K562 (cell line): ENCODE measurements at regions not wholly inside any gene's neighbourhood (a gene's known extent, or its start where the extent isn't known, plus 50 kb on each side); places are given as distances from the start of the nearest gene placed in this dataset.

ENCODE experiments used
- ATAC-seq: fragments of 200-7000 bp; cut with Tn5 transposase; 3 replicates; pipeline ENCODE4 v1.9.1; 2020; ENCODE audit warnings: moderate library complexity
- BruUV-seq: library from RNA; stranded (reverse); fragments of 400-500 nt; replicated peaks from 2 replicates; lab custom pipeline; 2021; lab: Mats Ljungman, UMichigan
- CTCF ChIA-PET: fragments of 300-600 bp; formaldehyde crosslinking; extraction: SDS; loops from one replicate; lab custom pipeline; 2021; ENCODE audit warnings: low intra/inter-chr PET ratio; lab: Yijun Ruan, JAX
- POLR2A ChIA-PET: fragments of 300-600, 350-650 bp; sonication (Branson Sonifier 250); formaldehyde crosslinking; extraction: SDS; loops from one replicate; lab custom pipeline; 2021; ENCODE audit warnings: antibody characterized with exemption, inconsistent platforms; lab: Yijun Ruan, JAX
- DNase-seq, 4 experiments: peaks; one replicate each; pipeline versions ENCODE4 v3.0.0 to v3.0.0-alpha.2; 2011 to 2018; ENCODE audit warnings: low spot score in 3 of 4, mixed read lengths in 3 of 4; ENCODE audit errors: extremely low read depth in 1 of 4
- FAIRE-seq: peaks from 2 replicates; lab custom pipeline; 2011; peaks lifted over from hg19 to GRCh38; lab: Jason Lieb, UNC
- H2AFZ ChIP-seq: 2 replicates; pipeline ENCODE4 v1.6.0; 2011; ENCODE audit warnings: low read depth, low read length, control low read depth, inconsistent platforms
- H3K27ac ChIP-seq: fragments of 200-600 bp; 3 replicates; pipeline ENCODE4 v1.8.0; 2011; ENCODE audit warnings: low read depth, mild to moderate bottlenecking, control low read depth, inconsistent platforms, low read length, moderate library complexity, mixed read lengths; ENCODE audit errors: extremely low read depth
- H3K27me3 ChIP-seq, 2 experiments: fragments of 300-600 bp in 1 of 2; 2 replicates in 1 of 2; 3 replicates in 1 of 2; pipeline versions ENCODE4 v1.6.0 to v1.8.0; 2011; ENCODE audit warnings: inconsistent platforms in 2 of 2, low read length in 2 of 2, mild to moderate bottlenecking in 1 of 2, mixed read lengths in 1 of 2, moderate library complexity in 1 of 2; ENCODE audit not compliant: control insufficient read depth in 2 of 2, insufficient read depth in 2 of 2
- H3K36me3 ChIP-seq: fragments of 300-600 bp; 3 replicates; pipeline ENCODE4 v1.8.0; 2011; ENCODE audit warnings: mild to moderate bottlenecking, low read length, inconsistent platforms; ENCODE audit not compliant: control insufficient read depth, insufficient read depth
- H3K4me1 ChIP-seq, 2 experiments: fragments of 200-600 bp in 1 of 2; replicated peaks in 1 of 2; 2 replicates in 1 of 2; 3 replicates in 1 of 2; pipeline versions ENCODE4 v1.5.1 to v1.8.0; 2011; ENCODE audit warnings: inconsistent platforms in 2 of 2, low read length in 2 of 2, mild to moderate bottlenecking in 1 of 2, mixed read lengths in 1 of 2, moderate library complexity in 1 of 2; ENCODE audit not compliant: control insufficient read depth in 2 of 2, insufficient read depth in 2 of 2
- H3K4me2 ChIP-seq: 2 replicates; pipeline ENCODE4 v1.6.1; 2011; ENCODE audit warnings: low read length, control low read depth, inconsistent platforms, mixed read lengths; ENCODE audit not compliant: insufficient read depth
- H3K4me3 ChIP-seq: fragments of 200-600 bp; sonication (generic), shearing (Covaris generic); 2 replicates; pipeline ENCODE4 v1.5.1; 2016; ENCODE audit warnings: control low read depth, inconsistent platforms
- H3K79me2 ChIP-seq: fragments of 200-600 bp; 3 replicates; pipeline ENCODE4 v1.8.0; 2011; ENCODE audit warnings: low read length, inconsistent platforms; ENCODE audit not compliant: control insufficient read depth, insufficient read depth
- H3K9ac ChIP-seq, 2 experiments: 2 replicates each; pipeline versions ENCODE4 v1.6.0 to v1.6.1; 2011; ENCODE audit warnings: low read depth in 2 of 2, low read length in 2 of 2, control low read depth in 1 of 2, inconsistent platforms in 1 of 2, mild to moderate bottlenecking in 1 of 2, mixed read lengths in 1 of 2; ENCODE audit not compliant: insufficient read depth in 1 of 2
- H3K9me1 ChIP-seq: one replicate; pipeline ENCODE4 v1.6.0; 2011; ENCODE audit warnings: inconsistent platforms, mild to moderate bottlenecking, low read length, moderate library complexity; ENCODE audit not compliant: control insufficient read depth, insufficient read depth
- H3K9me3 ChIP-seq: replicated peaks from 2 replicates; pipeline ENCODE4 v1.5.1; 2011; ENCODE audit warnings: low read depth, low read length, inconsistent platforms; ENCODE audit not compliant: control insufficient read depth, insufficient read depth
- H4K20me1 ChIP-seq: replicated peaks from 2 replicates; pipeline ENCODE4 v1.6.1; 2011; ENCODE audit warnings: low read length, inconsistent platforms, mixed read lengths; ENCODE audit not compliant: control insufficient read depth, insufficient read depth
- ARID2 ChIP-seq: fragments of 450-650 bp; IDR thresholded peaks from 2 replicates; pipeline ENCODE4 v1.6.1; 2017; ENCODE audit warnings: antibody characterized with exemption, mild to moderate bottlenecking
- MTA3 ChIP-seq: fragments of 450-650 bp; formaldehyde crosslinking; IDR thresholded peaks from 2 replicates; pipeline ENCODE4 v1.6.1; 2017; ENCODE audit warnings: mild to moderate bottlenecking, borderline replicate concordance
- SIX5 ChIP-seq, 2 experiments: IDR thresholded peaks; 2 replicates each; pipeline ENCODE4 v1.6.1; 2011; ENCODE audit warnings: low read length in 2 of 2, borderline replicate concordance in 1 of 2, low read depth in 1 of 2, mild to moderate bottlenecking in 1 of 2, moderate library complexity in 1 of 2; ENCODE audit not compliant: insufficient read depth in 1 of 2
- ZNF282 ChIP-seq: sonication (generic); formaldehyde crosslinking; IDR thresholded peaks from 2 replicates; pipeline ENCODE4 v1.8.1; 2023; ENCODE audit warnings: missing genetic modification reagents
- WGBS: fragments of 100-300 bp; shearing (Covaris generic); methylation state at CpG from one replicate; pipeline ENCODE4 v1.1.6; 2016; ENCODE audit warnings: low coverage, mixed read lengths; ENCODE audit not compliant: insufficient coverage; ENCODE audit errors: missing lambda C conversion rate; 5-methylcytosine and 5-hydroxymethylcytosine counted together
- in situ Hi-C: fragments of 300-500 bp; cut with MboI; formaldehyde crosslinking; loops from 4 replicates; pipeline ENCODE4 v1.15.0; 2018; ENCODE audit warnings: inconsistent platforms, mixed read lengths
- intact Hi-C: fragments of 100-400 bp; cut with micrococcal nuclease; formaldehyde crosslinking; loops from 2 replicates; pipeline ENCODE4 v1.14.2; 2022
- TF ChIP-seq, protein P1 (sequence below), 2 experiments: IDR thresholded peaks; 2 replicates each; pipeline ENCODE4 v1.6.1; 2012; ENCODE audit warnings: improper control_type of control experiment in 2 of 2, low read depth in 2 of 2, low read length in 2 of 2, borderline replicate concordance in 1 of 2
- TF ChIP-seq, protein P2 (sequence below): IDR thresholded peaks from 3 replicates; pipeline ENCODE4 v1.6.1; 2011; ENCODE audit warnings: borderline replicate concordance, mild to moderate bottlenecking; ENCODE audit not compliant: insufficient read length, insufficient read depth

DNA sequence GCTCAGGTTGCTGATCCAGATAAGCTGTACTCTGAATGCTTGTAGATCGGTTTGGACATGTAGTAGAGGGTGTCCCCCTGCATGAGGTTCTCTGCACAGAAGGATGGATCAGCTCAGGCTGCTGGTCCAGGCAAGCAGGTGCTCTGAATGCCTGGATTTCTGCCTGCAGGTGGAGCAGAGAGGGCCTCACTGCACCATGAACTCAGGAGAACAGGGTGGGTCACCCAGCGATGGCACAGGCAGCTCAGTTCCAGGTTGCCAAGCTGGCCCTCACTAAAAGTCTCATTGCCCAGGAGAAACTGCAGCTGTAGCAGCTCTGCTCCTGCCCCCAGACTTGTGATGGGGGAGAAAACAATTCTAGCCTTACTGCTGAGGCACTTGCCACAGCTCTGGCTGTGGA is 491.8 kb downstream of the XIRP2 start:
- Histone ChIP-seq H3K79me2 (no peaks in the 10 kb centered on the region), H3K9ac (no peak overlapping the region), H4K20me1 (no peaks in the 10 kb centered on the region), H3K36me3 (no peaks in the 10 kb centered on the region), H3K4me3 (no peak overlapping the region), H3K9me3 (no peaks in the 10 kb centered on the region), H3K9me1 (no peaks in the 10 kb centered on the region), H3K27ac (no peak overlapping the region), H2AFZ (no peak overlapping the region), H3K4me1 (no peaks in the 10 kb centered on the region), H3K27me3 (no peaks in the 10 kb centered on the region), H3K4me2 (no peak overlapping the region)
- CTCF ChIA-PET, result no interaction called here
- TF ChIP-seq, protein P1, sequence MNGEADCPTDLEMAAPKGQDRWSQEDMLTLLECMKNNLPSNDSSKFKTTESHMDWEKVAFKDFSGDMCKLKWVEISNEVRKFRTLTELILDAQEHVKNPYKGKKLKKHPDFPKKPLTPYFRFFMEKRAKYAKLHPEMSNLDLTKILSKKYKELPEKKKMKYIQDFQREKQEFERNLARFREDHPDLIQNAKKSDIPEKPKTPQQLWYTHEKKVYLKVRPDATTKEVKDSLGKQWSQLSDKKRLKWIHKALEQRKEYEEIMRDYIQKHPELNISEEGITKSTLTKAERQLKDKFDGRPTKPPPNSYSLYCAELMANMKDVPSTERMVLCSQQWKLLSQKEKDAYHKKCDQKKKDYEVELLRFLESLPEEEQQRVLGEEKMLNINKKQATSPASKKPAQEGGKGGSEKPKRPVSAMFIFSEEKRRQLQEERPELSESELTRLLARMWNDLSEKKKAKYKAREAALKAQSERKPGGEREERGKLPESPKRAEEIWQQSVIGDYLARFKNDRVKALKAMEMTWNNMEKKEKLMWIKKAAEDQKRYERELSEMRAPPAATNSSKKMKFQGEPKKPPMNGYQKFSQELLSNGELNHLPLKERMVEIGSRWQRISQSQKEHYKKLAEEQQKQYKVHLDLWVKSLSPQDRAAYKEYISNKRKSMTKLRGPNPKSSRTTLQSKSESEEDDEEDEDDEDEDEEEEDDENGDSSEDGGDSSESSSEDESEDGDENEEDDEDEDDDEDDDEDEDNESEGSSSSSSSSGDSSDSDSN (IDR thresholded peaks at IDR 0.05; ENCODE audit: borderline replicate concordance in 1 of 2, low read depth in 2 of 2, low read length in 2 of 2), result no peak
- TF ChIP-seq SIX5 (IDR thresholded peaks at IDR 0.05; ENCODE audit: borderline replicate concordance in 1 of 2, insufficient read depth in 1 of 2, low read depth in 1 of 2, low read length in 2 of 2), result no peak
- TF ChIP-seq, protein P2, sequence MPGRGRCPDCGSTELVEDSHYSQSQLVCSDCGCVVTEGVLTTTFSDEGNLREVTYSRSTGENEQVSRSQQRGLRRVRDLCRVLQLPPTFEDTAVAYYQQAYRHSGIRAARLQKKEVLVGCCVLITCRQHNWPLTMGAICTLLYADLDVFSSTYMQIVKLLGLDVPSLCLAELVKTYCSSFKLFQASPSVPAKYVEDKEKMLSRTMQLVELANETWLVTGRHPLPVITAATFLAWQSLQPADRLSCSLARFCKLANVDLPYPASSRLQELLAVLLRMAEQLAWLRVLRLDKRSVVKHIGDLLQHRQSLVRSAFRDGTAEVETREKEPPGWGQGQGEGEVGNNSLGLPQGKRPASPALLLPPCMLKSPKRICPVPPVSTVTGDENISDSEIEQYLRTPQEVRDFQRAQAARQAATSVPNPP, result no peak
- TF ChIP-seq MTA3, result no peak
- TF ChIP-seq ARID2, result no peak
- no peak for TF ChIP-seq ZNF282 (CRISPR knock-in tag)
- 0% methylated on average over 2 of the region's 2 CpGs for WGBS
- no TSS peak for BruUV-seq
- ATAC-seq (no peak), DNase-seq (no peak), FAIRE-seq (no peak)
- intact Hi-C loops, result no loop called here
- POLR2A ChIA-PET, result no interaction called here
- in situ Hi-C loops, result no loop called here
